DMS 273 (cell line): ENCODE measurements at regions not wholly inside any gene's neighbourhood (a gene's known extent, or its start where the extent isn't known, plus 50 kb on each side); places are given as distances from the start of the nearest gene placed in this dataset.
"Not testable (repeated sequence)": the region's sequence is repeated elsewhere in the genome, so short reads cannot be mapped to it uniquely, and the experiment has no call there.

ENCODE experiments used
- DNase-seq: peaks from one replicate; lab custom pipeline; 2025; ENCODE audit not compliant: unreplicated experiment; lab: John Stamatoyannopoulos, UW

DNA sequence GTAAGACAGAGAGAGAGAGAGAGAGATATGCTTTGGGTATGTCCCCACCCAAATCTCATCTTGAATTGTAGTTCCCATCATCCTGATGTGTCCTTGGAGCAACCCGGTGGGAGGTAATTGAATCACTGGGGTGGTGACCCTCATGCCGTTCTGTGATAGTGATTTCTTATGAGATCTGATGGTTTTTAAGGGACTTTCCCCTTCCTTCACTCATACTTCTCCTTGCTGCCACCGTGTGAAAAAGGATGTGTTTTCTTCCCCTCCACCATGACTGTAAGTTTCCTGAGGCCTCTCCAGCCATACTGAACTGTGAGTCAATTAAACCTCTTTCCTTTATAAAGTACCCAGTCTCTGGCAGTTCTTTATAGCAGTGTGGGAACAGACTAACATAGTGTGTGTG is 60.3 kb downstream of the EOMES start:
- DNase-seq: no peak

DNA sequence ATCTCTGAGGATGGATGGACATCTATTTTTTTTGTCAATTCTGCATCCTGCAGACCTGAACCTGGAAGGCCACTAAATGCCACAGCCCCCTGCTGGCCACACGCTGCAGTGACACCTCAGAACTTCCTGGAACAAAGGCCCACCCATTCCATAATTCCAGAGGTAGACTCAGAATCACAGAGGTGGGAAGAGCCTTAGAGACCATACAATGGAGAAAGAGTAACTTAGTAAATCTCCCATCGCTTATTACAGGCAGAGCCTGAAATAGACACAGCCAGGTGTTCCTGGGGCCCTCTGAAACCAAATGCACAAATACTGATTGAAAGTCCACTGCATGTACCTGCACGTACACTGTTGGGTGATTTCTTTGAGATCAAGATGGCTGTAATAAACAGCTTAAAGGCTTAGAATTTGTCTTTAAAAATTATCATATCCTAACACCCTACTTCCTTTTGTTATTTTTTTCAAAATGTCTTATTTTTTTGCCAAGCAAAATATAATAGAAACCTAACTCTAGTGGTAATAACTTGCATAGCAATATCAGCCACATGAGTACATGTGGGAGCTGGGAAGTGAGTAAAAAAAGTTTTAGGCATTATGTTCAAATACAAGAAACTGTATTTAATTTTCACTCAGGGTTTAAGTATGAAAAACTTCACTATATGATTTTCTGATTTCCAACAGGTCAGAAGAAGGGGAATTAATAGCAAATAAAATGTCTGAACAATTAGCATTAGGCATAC is 62.7 kb downstream of the EOMES start:
- DNase-seq: peak; percentile 62

DNA sequence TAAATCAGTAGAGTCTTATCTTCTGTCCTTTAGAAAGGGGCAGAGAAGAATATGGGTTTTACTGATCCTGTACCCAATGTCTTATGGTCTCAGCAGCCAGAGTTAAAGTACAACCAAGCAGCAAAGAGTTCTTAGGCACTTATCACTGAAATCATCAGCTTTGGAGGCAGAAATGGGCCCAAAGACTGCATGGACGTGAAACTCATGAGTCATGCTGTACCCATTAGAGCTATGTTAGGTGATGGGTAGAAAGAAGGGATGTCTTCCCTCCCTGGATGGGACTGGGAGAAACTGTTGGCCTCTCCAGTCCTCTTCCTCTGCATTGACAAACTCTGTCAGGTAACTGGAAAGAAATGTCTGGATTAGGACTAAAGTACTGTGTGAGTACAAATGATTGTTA is 63.4 kb downstream of the EOMES start:
- DNase-seq: no peak

DNA sequence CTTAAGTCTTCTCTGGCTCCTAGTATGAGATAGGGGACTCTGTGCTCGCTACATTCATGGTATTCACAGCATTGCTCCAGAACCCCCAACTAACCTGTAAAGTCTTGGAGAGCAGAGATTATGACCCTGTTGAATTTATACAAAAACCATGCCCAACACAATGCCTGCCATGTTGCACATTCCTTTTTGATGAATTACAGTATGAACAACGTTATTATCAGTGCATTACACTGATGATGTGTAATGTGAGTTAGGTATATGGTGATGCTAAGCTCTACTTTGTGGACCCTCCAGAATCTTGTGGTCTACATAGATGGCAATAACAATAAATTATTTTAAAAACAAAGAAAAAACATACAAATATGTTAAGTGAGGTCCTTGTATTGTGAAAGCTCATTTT is 64.3 kb downstream of the EOMES start:
- DNase-seq: no peak

DNA sequence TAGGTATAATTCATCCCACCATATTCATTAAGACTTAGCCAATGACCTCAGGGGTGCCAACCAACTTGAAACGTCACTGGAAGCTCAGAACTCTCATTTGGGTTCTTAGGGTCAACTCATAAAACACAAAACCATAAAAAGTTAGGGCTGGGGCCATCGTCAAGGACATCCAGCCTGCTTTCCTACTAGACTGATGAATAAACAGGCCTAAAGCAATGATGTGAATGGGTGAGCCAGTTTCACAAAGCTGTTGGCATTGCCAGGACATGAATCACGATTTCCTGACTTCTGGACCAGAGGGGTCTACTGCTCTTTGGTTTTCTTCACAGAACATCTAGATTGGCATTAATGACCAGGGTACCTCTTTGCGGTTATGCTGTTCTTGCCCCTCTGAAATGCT is 64.7 kb downstream of the EOMES start:
- no peak for DNase-seq

DNA sequence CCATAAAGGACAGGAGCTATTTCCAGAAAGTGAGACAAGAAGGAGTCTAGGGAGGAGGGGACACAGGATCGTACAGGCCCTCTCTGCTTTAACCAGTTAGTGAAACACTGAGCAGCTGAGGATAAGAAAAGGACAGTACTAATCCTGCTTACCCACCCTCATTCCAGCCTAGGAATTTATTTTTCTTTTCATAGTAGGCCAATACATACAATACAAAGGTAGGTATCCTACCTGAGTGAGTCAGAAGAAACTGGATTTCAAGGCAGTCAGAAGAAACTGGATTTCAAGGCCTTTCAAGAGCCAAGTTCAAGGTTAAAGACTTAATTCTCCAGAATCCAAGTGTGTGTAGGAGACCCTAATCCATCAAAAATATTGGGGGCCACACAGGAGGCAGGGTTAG is 65.3 kb downstream of the EOMES start:
- DNase-seq: no peak

DNA sequence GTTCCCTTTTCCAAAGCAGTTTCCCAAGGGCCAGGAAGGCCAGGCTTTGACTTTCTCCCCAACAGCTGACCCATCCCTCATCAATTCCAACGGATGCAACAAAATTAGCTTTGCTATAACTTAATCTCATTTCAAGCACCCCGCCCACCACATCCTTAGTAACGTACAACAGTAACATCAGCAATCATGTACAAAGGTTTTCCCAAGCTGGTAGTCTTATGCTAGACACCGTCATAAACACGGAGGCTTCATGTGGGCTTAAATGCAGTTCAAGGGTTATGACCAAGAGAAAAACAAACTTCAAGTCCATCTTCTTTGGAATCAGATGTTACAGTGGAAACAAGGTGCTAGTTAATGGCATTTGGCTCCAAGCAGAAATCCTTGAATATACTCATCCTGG is 66.6 kb downstream of the EOMES start:
- no peak for DNase-seq

DNA sequence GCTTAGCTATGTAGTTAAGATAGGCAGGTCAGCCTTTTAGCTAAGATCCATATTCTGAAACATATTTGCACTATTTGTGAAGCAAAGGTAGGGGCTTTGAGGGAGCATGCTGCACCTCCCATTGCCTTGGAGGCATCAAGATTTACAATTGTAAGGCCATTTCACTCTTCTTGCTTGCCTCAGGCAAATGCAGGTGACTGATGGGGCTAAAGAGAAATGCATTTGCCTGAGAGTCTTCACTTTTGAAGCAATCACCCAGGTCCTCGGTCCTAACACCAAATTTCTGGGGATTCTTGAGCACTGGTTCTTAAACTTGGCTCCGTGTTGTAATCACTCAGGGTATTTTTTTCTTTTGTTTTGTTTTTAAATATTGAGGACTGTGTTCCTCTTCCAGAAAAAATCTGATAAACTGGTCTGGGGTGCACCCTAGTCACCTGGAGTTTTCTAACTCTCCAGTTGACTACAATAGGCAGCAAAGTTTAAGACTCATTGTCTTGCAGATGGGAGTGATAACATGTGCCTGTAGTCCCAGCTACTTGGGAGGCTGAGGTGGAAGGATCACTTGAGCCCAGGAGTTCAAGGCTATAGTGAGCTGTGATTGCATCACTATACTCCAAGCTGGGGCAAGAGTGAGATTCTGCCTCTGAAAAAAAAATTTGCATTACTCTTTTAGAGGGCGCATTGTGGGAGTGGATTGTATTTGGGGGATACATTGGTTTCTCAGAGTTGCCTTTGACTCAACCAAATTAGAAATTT is 68.1 kb downstream of the EOMES start:
- DNase-seq: no peak

DNA sequence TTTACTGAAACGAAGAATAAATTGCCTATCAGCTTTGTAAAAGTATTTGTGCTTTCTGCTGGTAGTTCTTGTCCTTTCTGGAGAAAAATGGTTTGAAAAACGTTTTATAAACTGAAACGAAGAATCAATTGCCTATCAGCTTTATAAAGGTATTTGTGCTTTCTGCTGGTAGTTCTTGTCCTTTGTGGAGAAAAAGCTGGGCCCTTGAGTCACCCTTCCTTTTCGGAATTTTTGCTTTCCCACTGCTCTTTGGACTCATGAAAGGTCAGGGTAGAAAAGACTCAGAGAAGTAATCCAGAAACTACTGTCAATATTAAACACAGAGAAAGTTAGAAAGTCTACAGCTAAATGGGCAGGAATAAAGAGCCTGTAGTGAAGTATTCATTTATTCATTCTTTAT is 72.8 kb downstream of the EOMES start:
- no peak for DNase-seq

DNA sequence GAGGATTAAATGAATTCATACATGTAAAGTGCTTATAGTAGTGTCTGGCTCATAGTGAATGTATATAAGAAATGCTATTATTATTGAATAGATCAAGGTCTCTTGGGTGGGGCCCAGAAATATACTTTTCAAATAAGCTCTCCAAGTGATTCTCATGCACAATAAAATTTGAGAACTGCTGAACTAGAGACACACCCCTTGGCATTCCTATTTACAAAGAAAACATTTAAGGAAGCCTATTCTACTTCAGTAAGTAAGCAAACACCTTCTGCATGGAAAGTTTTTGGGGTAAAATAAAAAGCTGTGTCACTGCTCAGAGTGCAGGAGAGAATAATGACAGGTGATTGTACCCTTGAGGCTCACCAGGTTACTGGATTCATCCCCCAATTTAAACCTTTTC is 75.2 kb downstream of the EOMES start:
- DNase-seq: no peak

DNA sequence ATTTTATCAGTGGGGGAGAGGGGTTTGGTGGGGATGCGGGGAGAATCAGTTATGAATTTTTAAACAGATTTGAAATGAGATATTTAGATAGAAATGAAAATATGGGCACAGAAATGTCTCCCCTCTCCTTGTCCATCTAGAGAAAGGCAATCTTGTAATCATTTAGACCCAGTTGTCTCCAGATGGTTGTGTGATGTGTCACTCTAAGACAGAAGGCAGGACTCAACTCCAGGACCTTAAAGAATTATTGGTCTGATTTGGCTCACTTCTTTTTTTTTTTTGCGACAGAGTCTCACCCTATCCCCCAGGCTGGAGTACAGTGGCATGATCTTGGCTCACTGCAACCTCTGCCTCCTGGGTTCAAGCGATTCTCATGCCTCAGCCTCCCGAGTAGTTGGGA is 77.2 kb downstream of the EOMES start:
- DNase-seq: no peak

DNA sequence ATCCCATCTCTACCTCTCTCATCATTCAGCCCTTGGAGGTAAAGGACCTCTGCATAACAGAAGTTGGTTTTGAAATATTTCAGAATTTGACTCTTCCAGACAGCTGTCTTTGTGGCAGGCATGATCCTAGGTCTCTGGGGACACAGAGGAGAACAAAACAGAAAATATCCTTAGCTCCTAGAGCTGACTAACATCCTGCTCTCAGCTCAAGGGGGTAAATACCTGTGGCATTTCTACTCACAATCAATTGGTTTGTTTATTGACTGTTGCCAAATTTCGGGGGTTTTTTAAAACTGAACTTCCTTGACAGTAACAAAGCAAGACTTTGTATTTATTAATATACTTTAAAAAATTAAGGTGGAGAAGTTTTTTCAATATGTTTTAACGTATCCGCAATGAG is 78.8 kb downstream of the EOMES start:
- peak; percentile 7 for DNase-seq

DNA sequence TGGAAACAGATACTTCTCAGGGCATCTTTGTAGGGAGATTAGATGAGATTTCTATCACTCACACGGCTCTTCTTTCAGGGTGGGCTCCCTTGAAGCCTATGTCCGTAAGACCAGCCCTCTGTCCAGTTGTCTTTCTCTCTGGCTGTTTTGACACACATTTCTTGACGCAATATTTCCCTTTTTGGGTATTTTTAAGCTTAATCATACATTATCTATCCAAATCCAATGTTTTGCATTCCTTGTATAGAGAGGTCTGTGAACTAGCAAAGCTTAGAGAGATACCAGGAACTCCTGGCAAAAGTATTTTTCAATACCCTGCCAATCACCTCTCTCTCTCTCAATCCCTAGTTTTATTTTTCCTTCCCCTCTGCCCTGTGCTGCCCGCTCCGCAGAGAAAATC is 79.3 kb downstream of the EOMES start:
- DNase-seq: no peak

DNA sequence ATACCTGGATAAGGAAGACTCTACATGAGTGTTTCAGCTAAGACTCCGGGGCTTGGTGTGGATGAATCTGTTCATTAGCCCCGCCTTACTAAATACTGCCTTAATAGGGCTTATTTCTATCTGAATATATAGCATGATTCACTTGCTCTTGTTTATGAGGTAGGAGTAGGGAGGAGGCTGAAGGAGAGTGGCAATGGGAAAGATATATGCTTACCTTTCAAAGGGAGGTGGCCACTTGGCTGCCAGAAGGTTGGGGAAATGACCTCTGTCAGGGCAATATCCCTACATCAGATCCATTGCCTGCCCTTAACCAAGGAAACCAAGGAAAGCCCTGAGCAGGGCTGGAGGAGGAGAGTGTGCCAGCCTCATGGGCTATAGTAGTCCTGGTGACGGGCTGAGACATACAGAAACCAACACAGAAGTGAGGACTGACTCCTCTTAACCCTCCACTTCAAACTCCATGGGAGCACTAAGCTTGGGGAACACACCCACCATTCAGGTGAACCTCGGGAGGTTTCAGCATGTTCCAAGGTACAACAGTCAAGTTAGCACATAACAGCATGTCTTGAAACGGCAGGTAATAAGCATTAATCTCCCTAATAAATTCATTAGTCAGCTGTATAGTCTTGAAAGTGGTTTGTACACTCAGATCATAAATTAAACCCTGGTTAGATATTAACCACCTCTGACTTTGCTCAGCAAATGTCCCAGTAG is 80.1 kb downstream of the EOMES start:
- DNase-seq: no peak

DNA sequence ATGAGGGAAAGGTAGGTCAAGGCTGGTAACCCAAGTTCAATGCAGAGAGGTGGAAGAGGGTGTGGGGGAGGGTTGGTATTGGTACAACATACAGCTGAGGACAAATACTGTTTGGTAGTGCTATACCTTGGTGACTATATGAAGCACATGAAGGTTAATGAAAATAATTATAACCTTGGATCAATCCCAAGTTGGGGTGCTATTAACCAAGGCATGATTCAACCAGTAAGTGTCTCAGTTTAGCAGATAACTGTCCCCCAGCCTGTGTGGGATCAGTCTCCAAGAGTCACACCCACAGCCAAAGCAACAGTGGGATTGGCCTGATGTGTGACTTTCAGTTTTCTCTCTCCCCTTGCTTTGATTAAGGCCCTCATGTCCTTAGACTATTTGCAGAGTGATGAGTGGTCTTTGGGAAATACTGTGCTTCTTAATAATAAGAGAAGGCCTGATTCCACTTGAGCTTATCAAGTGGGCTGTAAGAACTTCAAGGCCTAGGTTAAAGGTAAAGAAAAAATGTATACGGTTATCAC is 80.8 kb downstream of the EOMES start:
- DNase-seq: no peak

DNA sequence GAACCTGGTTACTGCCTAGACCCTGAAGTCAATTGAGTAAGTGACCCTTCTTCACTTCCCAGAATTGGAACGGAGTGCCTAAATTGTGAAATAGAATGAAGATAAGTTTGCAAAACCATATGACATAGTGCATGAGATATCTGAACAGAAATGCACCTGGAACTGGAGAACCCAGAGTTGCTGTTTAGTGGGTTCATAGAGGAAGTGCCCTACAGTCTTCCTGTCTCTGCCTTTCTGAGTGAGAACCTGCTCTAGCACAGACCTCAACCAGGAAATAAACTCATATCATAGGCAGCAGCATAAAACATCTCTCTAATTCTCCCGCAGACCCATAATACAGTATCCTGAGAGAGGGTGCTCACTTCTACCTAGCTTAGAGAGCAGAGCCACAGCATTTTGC is 82.9 kb downstream of the EOMES start:
- DNase-seq: no peak

DNA sequence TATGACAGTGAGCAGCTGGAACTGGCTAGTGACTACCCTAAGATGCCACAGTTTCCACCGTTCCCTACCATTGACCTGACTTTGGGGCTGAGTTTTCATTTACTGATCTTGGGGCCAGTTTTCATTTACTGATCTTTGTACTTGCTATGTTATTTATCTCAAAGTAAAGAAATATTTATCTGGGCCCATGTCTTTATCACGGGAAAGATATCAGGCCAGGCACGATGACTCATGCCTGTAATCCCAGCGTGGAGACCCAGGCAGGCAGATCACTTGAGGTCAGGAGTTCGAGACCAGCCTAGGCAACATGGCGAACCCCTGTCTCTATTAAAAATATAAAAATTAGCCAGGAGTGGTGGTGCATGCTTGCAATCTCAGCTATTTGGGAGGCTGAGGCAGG is 83.5 kb downstream of the EOMES start:
- DNase-seq: no peak

DNA sequence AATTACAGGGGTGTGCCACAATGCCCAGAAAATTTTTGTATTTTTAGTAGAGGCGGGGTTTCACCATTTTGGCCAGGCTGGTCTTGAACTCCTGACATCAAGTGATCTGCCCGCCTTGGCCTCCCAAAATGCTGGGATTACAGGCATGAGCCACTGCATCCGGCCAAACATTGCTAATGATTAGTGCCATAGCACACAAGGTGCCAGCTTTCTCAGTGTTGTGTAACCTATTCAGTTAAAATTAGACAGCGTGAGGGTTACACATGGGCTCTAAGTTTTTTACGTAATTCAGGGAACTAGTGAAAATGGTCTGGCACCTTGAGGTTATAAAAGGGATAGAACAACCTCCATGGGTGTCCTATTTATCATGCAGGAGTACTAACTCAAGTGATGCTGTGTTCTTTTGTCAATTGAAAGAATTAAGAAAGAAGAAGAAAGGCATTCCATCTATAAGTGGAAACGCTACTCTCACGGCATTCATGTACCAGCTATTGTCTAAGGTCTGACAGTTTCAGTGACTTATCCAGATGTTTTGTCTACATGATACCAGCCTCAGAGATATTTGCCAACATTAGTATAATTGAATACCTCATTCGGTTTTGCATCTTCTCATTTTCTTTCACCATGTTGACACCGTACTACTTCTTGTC is 84.7 kb downstream of the EOMES start:
- DNase-seq: no peak

DNA sequence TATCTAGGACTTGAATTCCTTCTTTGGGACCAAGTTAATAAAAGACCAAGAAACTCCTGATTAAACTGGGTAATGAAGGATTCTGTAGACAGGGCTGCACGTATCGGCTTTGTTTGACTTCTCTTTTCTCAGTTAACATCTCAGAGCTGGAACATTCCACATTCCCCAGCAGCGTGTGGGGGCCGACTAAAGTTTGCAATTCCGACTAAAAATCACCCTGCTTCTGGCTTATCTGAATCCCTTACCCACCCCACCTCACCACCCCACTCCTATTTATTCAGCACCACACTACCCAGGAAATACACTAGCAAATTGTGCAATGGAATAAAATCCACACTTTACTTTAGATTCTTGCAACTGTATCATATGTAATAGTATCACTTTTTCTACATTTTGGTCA is 87.1 kb downstream of the EOMES start:
- DNase-seq: not testable (repeated sequence)

DNA sequence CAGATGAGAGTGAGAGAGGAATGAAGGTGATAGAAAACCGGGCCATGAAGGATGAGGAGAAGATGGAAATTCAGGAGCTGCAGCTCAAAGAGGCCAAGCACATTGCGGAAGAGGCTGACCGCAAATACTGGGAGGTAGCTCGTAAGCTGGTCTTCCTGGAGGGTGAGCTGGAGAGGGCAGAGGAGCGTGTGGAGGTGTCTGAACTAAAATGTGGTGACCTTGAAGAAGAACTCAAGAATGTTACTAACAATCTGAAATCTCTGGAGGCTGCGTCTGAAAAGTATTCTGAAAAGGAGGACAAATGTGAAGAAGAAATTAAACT is 88.9 kb downstream of the EOMES start:
- DNase-seq: peak; percentile 42

DNA sequence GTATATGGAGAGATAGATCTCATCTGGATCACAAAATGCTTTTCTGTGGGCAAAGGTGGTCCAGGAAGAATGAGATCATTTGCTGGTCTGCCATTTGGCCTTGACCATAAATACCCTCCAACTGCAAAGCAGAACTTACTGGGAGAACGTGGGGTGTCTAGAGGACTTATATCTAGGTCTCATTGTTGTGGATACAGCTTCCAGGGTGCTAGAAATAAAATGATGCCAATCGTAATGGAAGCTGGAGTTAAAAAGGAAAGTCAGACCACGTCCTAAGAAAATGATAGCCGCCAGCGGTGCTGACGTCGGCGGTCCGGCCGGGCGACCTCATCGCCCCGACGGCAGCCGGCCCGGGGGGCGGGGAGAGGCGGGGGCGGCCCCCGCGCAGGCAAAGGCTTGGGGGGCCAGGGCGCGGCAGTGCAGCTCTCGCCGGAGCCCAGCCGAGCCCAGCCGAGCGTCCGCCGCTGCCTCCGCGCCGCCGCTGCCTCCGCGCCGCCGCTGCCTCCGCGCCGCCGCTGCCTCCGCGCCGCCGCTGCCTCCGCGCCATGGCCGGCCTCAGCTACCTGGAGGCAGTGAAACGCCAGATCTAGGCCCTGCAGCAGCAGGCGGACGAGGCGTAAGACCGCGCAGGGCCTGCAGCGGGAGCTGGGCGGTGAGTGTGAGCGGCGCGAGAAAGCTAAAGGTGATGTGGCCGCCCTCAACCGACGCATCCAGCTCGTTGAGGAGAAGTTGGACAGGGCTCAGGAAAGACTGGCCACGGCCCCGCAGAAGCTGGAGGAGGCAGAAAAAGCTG is 89.5 kb downstream of the EOMES start:
- peak; percentile 71 for DNase-seq
